ENCODE measurements at regions not wholly inside any gene's neighbourhood (a gene's known extent, or its start where the extent isn't known, plus 50 kb on each side); places are given as distances from the start of the nearest gene placed in this dataset.

GRCh38 chr9:13967438-13967837 lies 346.5 kb downstream of the NFIB start:
- ChIA-PET POLR2A (no interaction called here), CTCF (interaction anchor here (0.8 to 2.9 kb wide), 4 partner anchors 13 to 76 kb away, joined by 3 to 9 read pairs (median 4); no protein-coding TSS in a partner anchor)
- Histone ChIP-seq H2AFZ (ENCODE audit: low read depth, low read length) (no peak overlapping the region), H3K36me3 (ENCODE audit: control insufficient read depth in 2 of 2, extremely low read depth in 1 of 2, insufficient read depth in 2 of 2, low read length in 2 of 2) (no peaks in the 10 kb centered on the region), H3K4me2 (ENCODE audit: insufficient read depth, low read length) (no peak overlapping the region), H3K4me3 (replicated peaks in 1 of 3; ENCODE audit: insufficient read depth in 1 of 3, low read depth in 1 of 3, low read length in 3 of 3) (no peak overlapping the region), H4K20me1 (replicated peaks; ENCODE audit: control insufficient read depth, extremely low read depth, insufficient read depth, low read length) (no peaks in the 10 kb centered on the region), H3K27me3 (ENCODE audit: control insufficient read depth in 2 of 2, insufficient read depth in 2 of 2, low read length in 2 of 2) (no peaks in the 10 kb centered on the region), H3K27ac (ENCODE audit: insufficient read depth, low read depth, low read length) (no peak overlapping the region), H3K79me2 (ENCODE audit: control insufficient read depth, insufficient read depth, low read length) (no peaks in the 10 kb centered on the region), H3K4me1 (ENCODE audit: control insufficient read depth, extremely low read depth, insufficient read depth, low read length) (peaks cover 7% of the 10 kb centered on the region), H3K9me1 (replicated peaks; ENCODE audit: control insufficient read depth, extremely low read depth, insufficient read depth, low read length) (no peaks in the 10 kb centered on the region), H3K9ac (replicated peaks; ENCODE audit: extremely low read depth, insufficient read depth, low read length) (no peak overlapping the region), H3K9me3 (replicated peaks; ENCODE audit: control insufficient read depth, insufficient read depth, low read length) (no peaks in the 10 kb centered on the region)
- FAIRE-seq: no peak
- no TSS peak for BruUV-seq (replicated peaks)
- intact Hi-C loops (cut with micrococcal nuclease): no loop called here
- dilution Hi-C loops (cut with MboI; ENCODE audit: extremely low pct_ligation_motif_present, low sequenced_read_pairs): no loop called here
- TF ChIP-seq EZH2 (IDR thresholded peaks at IDR 0.05; ENCODE audit: borderline replicate concordance, low read depth, low read length, severe bottlenecking) (no peak), MYC (IDR thresholded peaks at IDR 0.05; ENCODE audit: low read depth, low read length) (no peak), CTCF (IDR thresholded peaks at IDR 0.05; ENCODE audit: extremely low read depth in 1 of 2, insufficient read depth in 1 of 2, low read depth in 1 of 2, low read length in 2 of 2) (no peak), GATA2 (IDR thresholded peaks at IDR 0.05; ENCODE audit: insufficient read depth, insufficient read length, low read depth, low read length) (no peak), POLR2A (IDR thresholded peaks at IDR 0.05; ENCODE audit: low read depth, low read length) (no peak), JUN (IDR thresholded peaks at IDR 0.05; ENCODE audit: borderline replicate concordance, insufficient read depth, insufficient read length, low read depth) (no peak), POLR2AphosphoS5 (IDR thresholded peaks at IDR 0.05; ENCODE audit: insufficient read depth, low read depth, low read length) (no peak), FOS (IDR thresholded peaks at IDR 0.05; ENCODE audit: borderline replicate concordance, insufficient read depth, low read length) (no peak), MAX (IDR thresholded peaks at IDR 0.05; ENCODE audit: insufficient read depth, insufficient read length) (no peak)
- DNase-seq (ENCODE audit: low read depth, low spot score): no peak

Data from endothelial cell of umbilical vein (primary cell).